Activated T-helper 1 cell treated with anti-CD3 and anti-CD28 coated beads, Interleukin-12 subunit alpha, Interleukin-12 subunit beta, Interleukin-2, Interleukin-4 antibody, amounts not matched to agents 30 ng/mL and 10 ng/mL and 1 ng/mL, durations not matched to agents 14 hours and 24 hours and 36 hours (primary cell): ENCODE measurements at regions not wholly inside any gene's neighbourhood (a gene's known extent, or its start where the extent isn't known, plus 50 kb on each side); places are given as distances from the start of the nearest gene placed in this dataset.

Source experiments
- DNase-seq: peaks from one replicate; pipeline ENCODE4 v3.0.0; 2021; ENCODE audit warnings: low spot score
- H3K27ac Mint-ChIP-seq: one replicate; pipeline ENCODE4 v1.8.0; 2021; ENCODE audit warnings: mild to moderate bottlenecking, mixed read lengths
- H3K27me3 Mint-ChIP-seq: one replicate; pipeline ENCODE4 v1.8.0; 2022; ENCODE audit warnings: mild to moderate bottlenecking, moderate library complexity, mixed read lengths; ENCODE audit not compliant: insufficient read depth
- H3K36me3 Mint-ChIP-seq: one replicate; pipeline ENCODE4 v1.8.0; 2021; ENCODE audit warnings: low read depth, mixed read lengths
- H3K4me1 Mint-ChIP-seq: one replicate; pipeline ENCODE4 v1.8.0; 2021; ENCODE audit warnings: low read depth, mixed read lengths
- H3K4me3 Mint-ChIP-seq: one replicate; pipeline ENCODE4 v1.8.0; 2021; ENCODE audit warnings: mild to moderate bottlenecking, moderate library complexity, mixed read lengths
- H3K9me3 Mint-ChIP-seq: one replicate; pipeline ENCODE4 v1.8.0; 2021; ENCODE audit warnings: mixed read lengths
- intact Hi-C: fragments of 100-400 bp; cut with micrococcal nuclease; formaldehyde crosslinking; loops from one replicate; pipeline ENCODE4 v1.15.1; 2024

DNA sequence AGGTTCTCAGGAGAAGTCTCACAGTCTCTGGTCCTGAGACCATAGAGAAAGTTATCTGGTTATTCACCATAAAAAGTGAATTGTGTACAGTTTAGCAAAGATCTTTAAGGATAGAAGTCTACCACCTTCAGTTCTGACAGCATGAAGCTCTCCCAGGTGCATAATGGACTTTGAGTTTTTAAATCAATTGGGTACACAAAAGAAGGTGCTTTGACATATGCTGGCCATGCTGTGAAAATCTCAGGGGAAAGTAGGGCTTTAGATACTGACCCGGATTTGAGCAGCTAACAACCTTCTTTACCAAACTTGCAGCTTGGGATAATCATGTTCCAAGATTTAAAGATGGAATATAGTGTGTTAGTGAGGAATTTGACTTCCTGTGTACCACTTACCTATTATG is 264.2 kb downstream of the ZSWIM6 start:
- intact Hi-C loops = no loop called here
- Mint-ChIP-seq H3K9me3 (no peaks in the 10 kb centered on the region), H3K4me3 (no peak overlapping the region), H3K4me1 (no peaks in the 10 kb centered on the region), H3K27ac (no peak overlapping the region), H3K36me3 (no peaks in the 10 kb centered on the region), H3K27me3 (peaks cover 15% of the 10 kb centered on the region)
- no peak for DNase-seq

DNA sequence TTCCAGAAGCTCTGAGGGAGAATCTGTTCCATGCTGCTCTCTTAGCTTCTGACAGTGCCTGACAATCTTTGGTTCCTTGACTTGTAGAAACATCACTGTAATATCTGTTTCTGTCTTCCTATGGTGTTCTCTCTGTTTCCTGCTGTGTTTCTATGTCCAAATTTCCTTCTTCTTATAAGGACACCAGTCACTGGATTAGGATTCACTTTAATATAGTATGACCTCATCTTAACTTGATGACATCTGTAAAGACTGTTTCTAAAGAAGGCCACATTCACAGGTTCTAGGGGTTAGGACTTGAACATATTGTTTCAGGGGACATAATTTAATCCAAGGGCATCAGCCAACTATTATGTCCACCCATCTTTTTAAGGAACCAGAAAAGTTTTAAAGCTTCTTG is 265.6 kb downstream of the ZSWIM6 start:
- intact Hi-C loops = no loop called here
- H3K27me3 Mint-ChIP-seq = peaks cover 12% of the 10 kb centered on the region
- no peak for DNase-seq
- H3K9me3 Mint-ChIP-seq = no peaks in the 10 kb centered on the region
- H3K4me3 Mint-ChIP-seq = no peak overlapping the region
- H3K27ac Mint-ChIP-seq = no peak overlapping the region
- no peaks in the 10 kb centered on the region for H3K36me3 Mint-ChIP-seq
- H3K4me1 Mint-ChIP-seq = no peaks in the 10 kb centered on the region

DNA sequence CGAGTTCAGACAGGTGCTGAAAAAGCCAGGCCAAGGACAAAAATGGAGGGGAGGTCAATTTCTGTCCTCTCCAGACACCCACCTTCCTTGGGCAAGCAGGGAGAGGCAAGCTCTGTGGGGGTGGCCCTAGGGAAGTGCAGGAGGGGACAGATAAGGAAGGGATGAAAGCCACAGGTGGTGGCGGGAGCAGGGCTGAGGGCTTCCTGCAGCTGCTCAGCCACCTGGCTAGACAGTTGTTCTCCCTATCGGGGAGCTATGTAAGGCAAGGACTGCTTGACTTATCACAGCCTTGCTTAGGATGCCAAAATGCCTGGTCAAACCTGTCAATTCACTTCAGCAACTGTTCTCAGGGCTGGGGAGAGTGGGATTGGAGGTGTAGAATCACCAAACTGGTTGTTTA is 266.1 kb downstream of the ZSWIM6 start:
- intact Hi-C loops = no loop called here
- Mint-ChIP-seq H3K4me1 (no peaks in the 10 kb centered on the region), H3K4me3 (no peak overlapping the region), H3K9me3 (no peaks in the 10 kb centered on the region), H3K27me3 (peaks cover 12% of the 10 kb centered on the region), H3K27ac (no peak overlapping the region), H3K36me3 (no peaks in the 10 kb centered on the region)
- DNase-seq = no peak

GRCh38 chr5:61599370-61600122 is 267.5 kb downstream of the ZSWIM6 start:
- peaks cover 12% of the 10 kb centered on the region for H3K27me3 Mint-ChIP-seq

DNA sequence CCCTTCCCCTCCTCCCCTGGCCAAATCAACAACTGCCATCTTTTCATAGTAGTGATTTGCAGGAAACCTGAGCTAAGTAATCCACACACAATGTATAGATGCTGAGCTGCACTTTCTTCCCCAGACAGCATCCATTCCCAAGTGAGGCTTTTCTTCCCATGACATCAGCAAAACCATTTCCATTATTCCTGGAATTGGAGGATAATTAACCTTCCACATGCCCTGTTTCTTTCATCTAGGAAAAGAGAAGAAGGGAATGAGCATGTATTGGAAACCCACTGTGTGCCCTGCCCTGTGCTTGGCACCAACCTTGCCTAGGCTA is 268.0 kb downstream of the ZSWIM6 start:
- Mint-ChIP-seq H3K27ac (no peak overlapping the region), H3K4me3 (no peak overlapping the region), H3K4me1 (no peaks in the 10 kb centered on the region), H3K36me3 (no peaks in the 10 kb centered on the region), H3K9me3 (no peaks in the 10 kb centered on the region), H3K27me3 (peaks cover 12% of the 10 kb centered on the region)
- intact Hi-C loops = no loop called here
- DNase-seq = no peak

More at GRCh38 chr5:61599370-61600122, 267.5 kb downstream of the ZSWIM6 start:
- no peak for DNase-seq
- no peak overlapping the region for H3K4me3 Mint-ChIP-seq
- no peaks in the 10 kb centered on the region for H3K36me3 Mint-ChIP-seq
- no peaks in the 10 kb centered on the region for H3K4me1 Mint-ChIP-seq
- intact Hi-C loops = no loop called here
- H3K27ac Mint-ChIP-seq = no peak overlapping the region
- H3K9me3 Mint-ChIP-seq = no peaks in the 10 kb centered on the region

- no peaks in the 10 kb centered on the region for H3K36me3 Mint-ChIP-seq
- H3K27me3 Mint-ChIP-seq = peaks cover 9% of the 10 kb centered on the region
- no peaks in the 10 kb centered on the region for H3K4me1 Mint-ChIP-seq
- intact Hi-C loops = no loop called here
- no peak overlapping the region for H3K27ac Mint-ChIP-seq
- H3K4me3 Mint-ChIP-seq = no peak overlapping the region
- H3K9me3 Mint-ChIP-seq = no peaks in the 10 kb centered on the region
- no peak for DNase-seq
These were observed 269.0 kb downstream of the ZSWIM6 start for GRCh38 chr5:61600945-61601511.

- no peak for DNase-seq
- Mint-ChIP-seq H3K27me3 (peaks cover 4% of the 10 kb centered on the region), H3K36me3 (no peaks in the 10 kb centered on the region), H3K9me3 (no peaks in the 10 kb centered on the region), H3K4me1 (no peaks in the 10 kb centered on the region), H3K4me3 (no peak overlapping the region), H3K27ac (no peak overlapping the region)
- intact Hi-C loops = no loop called here
These were observed 271.3 kb downstream of the ZSWIM6 start for GRCh38 chr5:61603211-61603908.

DNA sequence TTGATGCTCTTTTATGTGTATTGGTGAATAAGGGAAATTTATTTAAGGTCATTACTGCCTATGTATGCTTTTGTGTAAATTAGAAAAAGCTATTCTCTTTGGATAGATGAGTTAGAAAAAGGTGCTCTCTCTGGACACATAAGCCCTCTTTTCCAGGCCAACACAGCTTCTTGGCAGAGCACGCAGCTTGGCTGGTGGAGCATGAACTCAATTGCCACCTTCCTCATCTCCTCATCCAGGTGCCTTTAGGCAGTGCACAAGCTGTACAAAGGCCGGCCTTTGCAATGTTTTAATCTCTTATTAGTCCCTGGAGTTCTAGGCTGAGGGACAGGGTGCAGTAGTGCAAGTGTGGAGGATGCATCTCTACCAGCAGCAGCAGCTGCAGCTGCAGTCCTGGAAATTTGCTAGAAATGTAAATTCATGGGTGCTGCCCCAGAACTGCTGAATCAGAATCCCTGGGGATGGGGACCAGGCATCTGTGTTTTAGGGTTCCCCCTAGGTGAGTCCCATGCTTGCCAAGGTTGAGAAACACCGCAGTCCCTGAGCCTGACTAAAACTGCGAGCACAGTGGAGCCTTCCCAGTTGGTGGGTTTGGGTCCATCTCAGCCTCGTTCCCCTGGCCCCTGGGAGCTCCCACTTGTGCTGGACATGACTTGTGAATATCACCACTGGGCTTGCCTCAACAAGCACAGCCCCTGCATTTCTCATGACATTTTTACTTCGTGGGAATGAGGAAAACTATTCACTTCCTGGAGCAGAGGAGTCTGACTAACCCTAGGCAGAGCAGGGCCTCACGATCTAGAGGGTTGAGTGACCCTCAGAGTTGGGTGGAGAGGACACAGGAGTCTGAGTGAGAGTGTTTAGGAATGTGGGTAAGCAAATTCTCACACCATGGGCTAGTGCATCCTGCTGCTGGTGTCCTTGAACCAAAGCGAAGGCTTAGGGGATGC is 272.3 kb downstream of the ZSWIM6 start:
- Mint-ChIP-seq H3K36me3 (no peaks in the 10 kb centered on the region), H3K9me3 (no peaks in the 10 kb centered on the region), H3K27ac (no peak overlapping the region), H3K4me1 (no peaks in the 10 kb centered on the region), H3K4me3 (no peak overlapping the region), H3K27me3 (peaks cover 6% of the 10 kb centered on the region)
- DNase-seq = no peak
- intact Hi-C loops = no loop called here

- intact Hi-C loops = no loop called here
- Mint-ChIP-seq H3K36me3 (no peaks in the 10 kb centered on the region), H3K27ac (no peak overlapping the region), H3K9me3 (no peaks in the 10 kb centered on the region), H3K4me1 (no peaks in the 10 kb centered on the region), H3K4me3 (no peak overlapping the region), H3K27me3 (peaks cover 13% of the 10 kb centered on the region)
- no peak for DNase-seq
These were observed 278.0 kb downstream of the ZSWIM6 start for GRCh38 chr5:61609840-61610677.

GRCh38 chr5:61610678-61611024 is 278.6 kb downstream of the ZSWIM6 start:
- no peak for DNase-seq
- Mint-ChIP-seq H3K4me3 (no peak overlapping the region), H3K9me3 (no peaks in the 10 kb centered on the region), H3K27ac (no peak overlapping the region), H3K27me3 (peaks cover 12% of the 10 kb centered on the region), H3K4me1 (no peaks in the 10 kb centered on the region), H3K36me3 (no peaks in the 10 kb centered on the region)
- intact Hi-C loops = no loop called here

- intact Hi-C loops = no loop called here
- no peak for DNase-seq
- H3K36me3 Mint-ChIP-seq = no peaks in the 10 kb centered on the region
These were observed 280.4 kb downstream of the ZSWIM6 start for GRCh38 chr5:61612431-61612830.

GRCh38 chr5:61613679-61614078 is 281.6 kb downstream of the ZSWIM6 start:
- intact Hi-C loops = no loop called here
- no peaks in the 10 kb centered on the region for H3K9me3 Mint-ChIP-seq
- no peaks in the 10 kb centered on the region for H3K36me3 Mint-ChIP-seq
- H3K27me3 Mint-ChIP-seq = peaks cover 9% of the 10 kb centered on the region
- no peak for DNase-seq
- H3K4me3 Mint-ChIP-seq = no peak overlapping the region
- H3K27ac Mint-ChIP-seq = no peak overlapping the region
- no peaks in the 10 kb centered on the region for H3K4me1 Mint-ChIP-seq

More at GRCh38 chr5:61612431-61612830, 280.4 kb downstream of the ZSWIM6 start:
- Mint-ChIP-seq H3K27ac (no peak overlapping the region), H3K4me1 (no peaks in the 10 kb centered on the region), H3K4me3 (no peak overlapping the region), H3K9me3 (no peaks in the 10 kb centered on the region), H3K27me3 (peaks cover 10% of the 10 kb centered on the region)
